Activated effector memory CD4-positive, alpha-beta T cell treated with anti-CD3 and anti-CD28 coated beads, Interleukin-2, amount 50 U/mL, for 16 hours (primary cell): ENCODE measurements at regions not wholly inside any gene's neighbourhood (a gene's known extent, or its start where the extent isn't known, plus 50 kb on each side); places are given as distances from the start of the nearest gene placed in this dataset.

Experiments used
- DNase-seq: peaks from one replicate; pipeline ENCODE4 v3.0.0-alpha.2; 2020

DNA sequence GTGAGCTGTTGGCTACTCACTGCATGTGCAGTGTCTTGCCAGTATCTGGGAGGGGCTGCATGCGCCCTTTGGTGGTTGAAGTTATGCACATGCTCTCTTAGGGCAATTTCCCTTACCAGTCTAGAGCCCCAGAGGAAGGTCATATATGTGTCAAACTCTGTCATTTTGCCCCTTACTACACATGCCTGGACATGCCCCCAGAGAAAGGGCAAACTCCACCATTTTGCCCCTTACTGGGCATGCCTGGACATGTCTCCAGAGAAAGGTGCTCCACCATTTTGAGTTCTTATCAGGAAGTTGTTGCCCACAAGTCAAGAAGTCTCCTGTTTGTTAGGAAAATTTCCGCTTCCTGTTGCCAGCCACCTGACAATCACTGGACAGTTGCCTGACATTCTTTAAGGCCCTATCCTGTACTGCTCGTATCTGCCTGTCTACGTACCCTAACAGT lies 56.4 kb upstream of the PLAC8 start:
- no peak for DNase-seq
